ENCODE measurements at regions not wholly inside any gene's neighbourhood (a gene's known extent, or its start where the extent isn't known, plus 50 kb on each side); places are given as distances from the start of the nearest gene placed in this dataset.

GRCh38 chr5:99928490-99928889, 606.7 kb upstream of the FAM174A start:
- DNase-seq (ENCODE audit: low read depth in 1 of 2, low spot score in 1 of 2), result no peak

GRCh38 chr5:99926463-99926862, 608.7 kb upstream of the FAM174A start:
- no peak for DNase-seq (ENCODE audit: low read depth in 1 of 2, low spot score in 1 of 2)

GRCh38 chr5:99922386-99922785, 612.8 kb upstream of the FAM174A start:
- no peak for DNase-seq (ENCODE audit: low read depth in 1 of 2, low spot score in 1 of 2)

- DNase-seq (ENCODE audit: low read depth in 1 of 2, low spot score in 1 of 2), result no peak
Observed at GRCh38 chr5:99911971-99912370, 623.2 kb upstream of the FAM174A start.

- DNase-seq (ENCODE audit: low read depth in 1 of 2, low spot score in 1 of 2), result no peak
Observed at GRCh38 chr5:99906776-99907175, 628.4 kb upstream of the FAM174A start.

- no peak for DNase-seq (ENCODE audit: low read depth in 1 of 2, low spot score in 1 of 2)
Observed at GRCh38 chr5:99901972-99902371, 633.2 kb upstream of the FAM174A start.

GRCh38 chr5:99900302-99900852, 634.8 kb upstream of the FAM174A start:
- no peak for DNase-seq (ENCODE audit: low read depth in 1 of 2, low spot score in 1 of 2)

- no peak for DNase-seq (ENCODE audit: low read depth in 1 of 2, low spot score in 1 of 2)
Observed at GRCh38 chr5:99879791-99880511, 655.2 kb upstream of the FAM174A start.

GRCh38 chr5:99878830-99879229, 656.3 kb upstream of the FAM174A start:
- DNase-seq (ENCODE audit: low read depth in 1 of 2, low spot score in 1 of 2), result no peak

GRCh38 chr5:99866740-99867139, 668.4 kb upstream of the FAM174A start:
- DNase-seq (ENCODE audit: low read depth in 1 of 2, low spot score in 1 of 2), result no peak

GRCh38 chr5:99865159-99865558, 670.0 kb upstream of the FAM174A start:
- no peak for DNase-seq (ENCODE audit: low read depth in 1 of 2, low spot score in 1 of 2)

- DNase-seq (ENCODE audit: low read depth in 1 of 2, low spot score in 1 of 2), result no peak
Observed at GRCh38 chr5:99835791-99836190, 699.4 kb upstream of the FAM174A start.

- DNase-seq (ENCODE audit: low read depth in 1 of 2, low spot score in 1 of 2), result no peak
Observed at GRCh38 chr5:99827136-99827535, 708.0 kb upstream of the FAM174A start.

- no peak for DNase-seq (ENCODE audit: low read depth in 1 of 2, low spot score in 1 of 2)
Observed at GRCh38 chr5:99817796-99818195, 717.4 kb upstream of the FAM174A start.

GRCh38 chr5:99814321-99815063, 720.7 kb upstream of the FAM174A start:
- no peak for DNase-seq (ENCODE audit: low read depth in 1 of 2, low spot score in 1 of 2)

- DNase-seq (ENCODE audit: low read depth in 1 of 2, low spot score in 1 of 2), result no peak
Observed at GRCh38 chr5:99808657-99809230, 726.4 kb upstream of the FAM174A start.

GRCh38 chr5:99807346-99807745, 727.8 kb upstream of the FAM174A start:
- no peak for DNase-seq (ENCODE audit: low read depth in 1 of 2, low spot score in 1 of 2)

- DNase-seq (ENCODE audit: low read depth in 1 of 2, low spot score in 1 of 2), result no peak
Observed at GRCh38 chr5:99795031-99795430, 740.1 kb upstream of the FAM174A start.

GRCh38 chr5:99788482-99788881, 746.7 kb upstream of the FAM174A start:
- no peak for DNase-seq (ENCODE audit: low read depth in 1 of 2, low spot score in 1 of 2)

- DNase-seq (ENCODE audit: low read depth in 1 of 2, low spot score in 1 of 2), result no peak
Observed at GRCh38 chr5:99775189-99775588, 760.0 kb upstream of the FAM174A start.

GRCh38 chr5:99773290-99773689, 761.9 kb upstream of the FAM174A start:
- no peak for DNase-seq (ENCODE audit: low read depth in 1 of 2, low spot score in 1 of 2)

- no peak for DNase-seq (ENCODE audit: low read depth in 1 of 2, low spot score in 1 of 2)
Observed at GRCh38 chr5:99771296-99771695, 763.9 kb upstream of the FAM174A start.

All from stimulated activated CD4-positive, alpha-beta T cell treated with anti-CD3 and anti-CD28 coated beads, Interleukin-15, amount 100 ng/mL, for 1 hour (primary cell).